ENCODE measurements at regions not wholly inside any gene's neighbourhood (a gene's known extent, or its start where the extent isn't known, plus 50 kb on each side); places are given as distances from the start of the nearest gene placed in this dataset.
"Not testable (repeated sequence)": the region's sequence is repeated elsewhere in the genome, so short reads cannot be mapped to it uniquely, and the experiment has no call there.

DNA sequence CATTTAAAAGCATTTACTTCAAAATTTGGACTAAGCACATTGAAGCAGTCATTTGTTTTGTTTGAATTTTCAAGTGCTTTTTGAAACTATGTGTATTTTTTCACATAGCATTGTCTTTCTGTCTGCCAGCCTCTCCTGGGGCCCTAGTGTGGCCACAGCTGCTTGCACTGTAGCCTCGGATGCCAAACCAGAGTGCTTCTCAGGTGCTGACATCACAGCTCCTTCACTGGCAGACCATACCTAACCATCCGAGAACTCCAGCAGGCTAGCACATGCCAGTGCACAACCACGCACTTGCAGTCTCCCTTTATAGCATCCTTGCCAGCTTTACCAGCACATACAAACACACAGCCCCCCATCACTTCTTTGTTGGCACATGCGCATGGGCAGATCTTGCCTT, 1019.7 kb downstream of the STPG2 start:
- TF ChIP-seq, protein P1, sequence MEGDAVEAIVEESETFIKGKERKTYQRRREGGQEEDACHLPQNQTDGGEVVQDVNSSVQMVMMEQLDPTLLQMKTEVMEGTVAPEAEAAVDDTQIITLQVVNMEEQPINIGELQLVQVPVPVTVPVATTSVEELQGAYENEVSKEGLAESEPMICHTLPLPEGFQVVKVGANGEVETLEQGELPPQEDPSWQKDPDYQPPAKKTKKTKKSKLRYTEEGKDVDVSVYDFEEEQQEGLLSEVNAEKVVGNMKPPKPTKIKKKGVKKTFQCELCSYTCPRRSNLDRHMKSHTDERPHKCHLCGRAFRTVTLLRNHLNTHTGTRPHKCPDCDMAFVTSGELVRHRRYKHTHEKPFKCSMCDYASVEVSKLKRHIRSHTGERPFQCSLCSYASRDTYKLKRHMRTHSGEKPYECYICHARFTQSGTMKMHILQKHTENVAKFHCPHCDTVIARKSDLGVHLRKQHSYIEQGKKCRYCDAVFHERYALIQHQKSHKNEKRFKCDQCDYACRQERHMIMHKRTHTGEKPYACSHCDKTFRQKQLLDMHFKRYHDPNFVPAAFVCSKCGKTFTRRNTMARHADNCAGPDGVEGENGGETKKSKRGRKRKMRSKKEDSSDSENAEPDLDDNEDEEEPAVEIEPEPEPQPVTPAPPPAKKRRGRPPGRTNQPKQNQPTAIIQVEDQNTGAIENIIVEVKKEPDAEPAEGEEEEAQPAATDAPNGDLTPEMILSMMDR (IDR thresholded peaks at IDR 0.05) = no peak
- Mint-ChIP-seq H3K36me3 (ENCODE audit: low read depth) (no peaks in the 10 kb centered on the region), H3K9me3 (peaks cover 45% of the 10 kb centered on the region), H3K27ac (no peak overlapping the region), H3K4me1 (ENCODE audit: low read depth) (no peaks in the 10 kb centered on the region), H3K27me3 (ENCODE audit: insufficient read depth) (no peaks in the 10 kb centered on the region; the same call in 1 of the 2 replicates), H3K4me3 (no peak overlapping the region)
- no peak for DNase-seq

DNA sequence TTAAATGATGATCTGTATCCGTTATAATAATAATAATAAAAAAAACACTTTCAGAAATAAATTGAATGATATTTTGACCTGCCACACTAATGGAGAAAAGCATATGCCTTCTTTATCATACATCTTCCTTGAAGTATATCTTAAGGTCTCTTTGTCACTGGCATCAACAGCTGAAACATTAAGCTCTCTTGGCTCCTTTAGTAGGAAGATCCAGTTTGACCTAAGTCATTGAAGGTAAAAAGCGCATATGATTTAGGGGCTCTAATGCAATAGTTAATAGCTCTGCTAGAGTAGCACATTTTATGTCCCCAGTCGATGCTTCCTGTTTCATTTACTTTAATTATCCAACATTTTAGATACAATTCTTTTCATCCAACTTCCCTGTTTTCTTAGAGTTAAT, 1010.8 kb downstream of the STPG2 start:
- H3K4me3 Mint-ChIP-seq = no peak overlapping the region
- peaks cover 35% of the 10 kb centered on the region for H3K9me3 Mint-ChIP-seq
- no peaks in the 10 kb centered on the region for H3K36me3 Mint-ChIP-seq (ENCODE audit: low read depth)
- H3K27ac Mint-ChIP-seq = no peak overlapping the region
- no peaks in the 10 kb centered on the region for H3K4me1 Mint-ChIP-seq (ENCODE audit: low read depth)
- H3K27me3 Mint-ChIP-seq (ENCODE audit: insufficient read depth) = no peaks in the 10 kb centered on the region
- TF ChIP-seq, protein P1 (IDR thresholded peaks at IDR 0.05) = no peak
- DNase-seq = no peak

DNA sequence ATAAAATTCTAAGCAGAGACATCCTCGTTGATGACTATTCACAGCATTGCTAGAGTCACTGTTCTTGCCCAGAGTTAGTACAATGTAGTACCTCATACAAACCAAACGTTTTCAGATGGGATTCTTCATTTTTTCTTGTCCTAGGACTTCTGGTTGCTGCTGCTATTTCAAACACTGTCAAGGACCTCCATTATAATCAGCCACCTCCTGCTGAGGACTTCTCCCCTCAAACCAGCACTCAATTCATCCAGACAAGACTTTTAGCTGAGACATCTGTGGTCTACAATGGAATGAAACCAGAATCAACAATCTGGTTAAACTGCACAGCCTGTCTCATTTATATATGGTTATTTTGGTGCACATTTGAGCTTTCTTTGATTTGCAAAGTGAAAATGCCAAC, 1008.8 kb downstream of the STPG2 start:
- H3K36me3 Mint-ChIP-seq (ENCODE audit: low read depth) = no peaks in the 10 kb centered on the region
- peaks cover 43% of the 10 kb centered on the region for H3K9me3 Mint-ChIP-seq
- no peaks in the 10 kb centered on the region for H3K4me1 Mint-ChIP-seq (ENCODE audit: low read depth)
- H3K27me3 Mint-ChIP-seq (ENCODE audit: insufficient read depth) = peaks cover 1% of the 10 kb centered on the region; the same call in 1 of the 2 replicates
- TF ChIP-seq, protein P1 (IDR thresholded peaks at IDR 0.05) = no peak
- no peak overlapping the region for H3K27ac Mint-ChIP-seq
- no peak for DNase-seq
- no peak overlapping the region for H3K4me3 Mint-ChIP-seq

DNA sequence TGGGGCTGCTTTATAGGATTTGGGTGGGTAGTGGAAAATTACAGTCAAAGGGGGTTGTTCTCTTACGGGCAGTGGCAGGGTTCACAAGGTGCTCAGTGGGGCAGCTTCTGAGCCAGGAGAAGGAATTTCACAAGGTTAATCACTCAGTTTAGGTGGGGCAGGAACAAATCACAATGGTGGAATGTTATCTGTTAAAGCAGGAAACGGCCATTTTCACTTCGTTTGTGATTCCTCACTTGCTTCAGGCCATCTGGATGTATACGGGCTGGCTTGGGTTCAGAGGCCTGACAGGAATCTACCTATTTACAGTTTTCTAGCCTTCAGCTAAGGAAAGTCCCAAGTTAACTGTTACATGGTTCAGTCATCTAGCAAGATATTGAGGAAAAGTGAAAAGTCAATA, 1003.5 kb downstream of the STPG2 start:
- Mint-ChIP-seq H3K4me1 (ENCODE audit: low read depth) (no peaks in the 10 kb centered on the region), H3K27me3 (ENCODE audit: insufficient read depth) (peaks cover 1% of the 10 kb centered on the region; the same call in 1 of the 2 replicates), H3K9me3 (peaks cover 55% of the 10 kb centered on the region), H3K27ac (no peak overlapping the region), H3K4me3 (no peak overlapping the region), H3K36me3 (ENCODE audit: low read depth) (peaks cover 4% of the 10 kb centered on the region; the same call in 1 of the 2 replicates)
- no peak for DNase-seq
- TF ChIP-seq, protein P1 (IDR thresholded peaks at IDR 0.05) = no peak

DNA sequence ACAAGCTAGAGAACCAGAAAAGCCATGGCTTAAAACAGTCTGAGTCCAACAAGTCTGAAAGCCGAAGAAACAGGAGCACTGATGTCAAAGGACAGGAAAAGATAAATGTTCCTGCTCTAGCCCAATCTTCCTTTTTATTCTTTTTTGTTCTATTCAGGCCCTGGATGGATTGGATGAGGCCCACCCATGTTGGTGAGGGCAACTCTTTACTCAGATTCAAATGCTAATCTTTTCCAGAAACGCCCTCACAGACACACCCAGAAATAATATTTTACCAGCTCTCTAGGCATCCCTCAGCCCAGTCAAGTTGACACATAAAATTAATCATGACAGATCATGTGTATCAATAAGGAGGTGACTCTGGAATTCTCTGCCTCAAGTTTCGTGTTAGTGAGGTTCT, 1002.7 kb downstream of the STPG2 start:
- no peak for DNase-seq
- Mint-ChIP-seq H3K9me3 (peaks cover 51% of the 10 kb centered on the region), H3K27ac (no peak overlapping the region), H3K4me1 (ENCODE audit: low read depth) (no peaks in the 10 kb centered on the region), H3K4me3 (no peak overlapping the region), H3K27me3 (ENCODE audit: insufficient read depth) (peaks cover 1% of the 10 kb centered on the region; the same call in 1 of the 2 replicates), H3K36me3 (ENCODE audit: low read depth) (peaks cover 4% of the 10 kb centered on the region; the same call in 1 of the 2 replicates)
- TF ChIP-seq, protein P1 (IDR thresholded peaks at IDR 0.05) = no peak

DNA sequence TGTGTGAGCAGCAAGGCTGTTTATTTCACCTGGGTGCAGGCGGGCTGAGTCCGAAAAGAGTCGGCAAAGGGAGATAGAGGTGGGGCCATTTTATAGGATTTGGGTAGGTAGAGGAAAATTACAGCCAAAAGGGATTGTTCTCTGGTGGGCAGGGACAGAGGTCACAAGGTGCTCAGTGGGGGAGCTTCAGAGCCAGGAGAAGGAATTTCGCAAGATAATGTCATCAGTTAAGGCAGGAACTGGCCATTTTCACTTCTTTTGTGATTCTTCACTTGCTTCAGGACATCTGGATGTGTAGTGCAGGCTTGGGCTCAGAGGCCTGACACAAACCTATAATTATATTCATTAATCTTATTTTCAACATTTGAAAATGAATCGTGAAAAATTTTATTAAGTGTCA, 1001.9 kb downstream of the STPG2 start:
- H3K27me3 Mint-ChIP-seq (ENCODE audit: insufficient read depth); H3K4me1 Mint-ChIP-seq (ENCODE audit: low read depth); DNase-seq; H3K4me3 Mint-ChIP-seq; H3K27ac Mint-ChIP-seq; H3K36me3 Mint-ChIP-seq (ENCODE audit: low read depth): not testable (repeated sequence)
- peaks cover 48% of the 10 kb centered on the region for H3K9me3 Mint-ChIP-seq
